Glutamatergic neuron (in vitro differentiated cells): ENCODE measurements at regions not wholly inside any gene's neighbourhood (a gene's known extent, or its start where the extent isn't known, plus 50 kb on each side); places are given as distances from the start of the nearest gene placed in this dataset.
A peak's percentile ranks its signal among the peaks of the same experiment; 100 is the strongest.

ENCODE experiments used
- DNase-seq: peaks from one replicate; pipeline ENCODE4 v3.0.0; 2022
- H3K27ac Mint-ChIP-seq: one replicate; pipeline ENCODE4 v1.8.0; 2020; ENCODE audit warnings: mild to moderate bottlenecking, mixed read lengths, inconsistent platforms; ENCODE audit not compliant: unreplicated experiment
- H3K27me3 Mint-ChIP-seq: one replicate; pipeline ENCODE4 v1.8.0; 2020; ENCODE audit warnings: mild to moderate bottlenecking, moderate library complexity, mixed read lengths, inconsistent platforms; ENCODE audit not compliant: unreplicated experiment
- H3K36me3 Mint-ChIP-seq: one replicate; pipeline ENCODE4 v1.8.0; 2020; ENCODE audit warnings: mild to moderate bottlenecking, mixed read lengths, inconsistent platforms; ENCODE audit not compliant: unreplicated experiment
- H3K4me1 Mint-ChIP-seq: one replicate; pipeline ENCODE4 v1.8.0; 2020; ENCODE audit warnings: mild to moderate bottlenecking, low read depth, mixed read lengths, inconsistent platforms; ENCODE audit not compliant: unreplicated experiment
- H3K4me3 Mint-ChIP-seq: one replicate; pipeline ENCODE4 v1.8.0; 2020; ENCODE audit warnings: mild to moderate bottlenecking, mixed read lengths, inconsistent platforms; ENCODE audit not compliant: unreplicated experiment
- H3K9me3 Mint-ChIP-seq: one replicate; pipeline ENCODE4 v1.8.0; 2020; ENCODE audit warnings: mild to moderate bottlenecking, moderate library complexity, mixed read lengths, inconsistent platforms; ENCODE audit not compliant: unreplicated experiment
- TF ChIP-seq, protein P1 (sequence below): fragments of 200-600 bp; sonication (generic); IDR thresholded peaks from one replicate; pipeline ENCODE4 v1.5.0; 2021; ENCODE audit not compliant: partially characterized antibody, unreplicated experiment

DNA sequence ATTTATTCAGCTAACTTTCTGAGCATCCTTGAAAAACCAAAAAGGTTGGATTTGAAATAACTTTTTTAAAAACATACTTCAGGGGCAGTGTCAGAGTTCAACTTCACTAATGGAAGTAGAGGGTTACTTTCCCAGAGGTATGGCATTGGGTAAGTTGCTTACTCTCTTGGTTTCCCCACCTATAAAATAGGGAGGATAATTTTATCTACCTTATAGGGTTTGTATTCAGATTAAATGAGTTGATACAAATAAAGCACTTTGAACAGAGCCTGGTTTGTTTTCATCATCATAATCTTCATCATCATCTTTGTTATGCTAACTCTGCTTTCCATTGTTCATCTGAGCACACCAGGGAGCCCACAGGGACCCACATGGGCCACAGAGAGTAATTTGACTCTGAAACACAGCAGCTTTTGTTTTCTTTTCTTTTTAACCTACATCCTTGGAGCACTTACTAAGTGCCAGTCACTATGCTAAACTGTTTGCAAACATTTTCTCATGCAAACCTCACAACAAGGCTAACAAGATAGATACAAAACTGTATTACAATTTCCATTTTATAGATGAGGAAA is 179.1 kb upstream of the SLC24A2 start:
- Mint-ChIP-seq H3K4me3 (no peak overlapping the region), H3K9me3 (no peaks in the 10 kb centered on the region), H3K27me3 (no peaks in the 10 kb centered on the region), H3K36me3 (peaks cover 5% of the 10 kb centered on the region), H3K4me1 (peaks cover 10% of the 10 kb centered on the region), H3K27ac (no peak overlapping the region)
- TF ChIP-seq, protein P1, sequence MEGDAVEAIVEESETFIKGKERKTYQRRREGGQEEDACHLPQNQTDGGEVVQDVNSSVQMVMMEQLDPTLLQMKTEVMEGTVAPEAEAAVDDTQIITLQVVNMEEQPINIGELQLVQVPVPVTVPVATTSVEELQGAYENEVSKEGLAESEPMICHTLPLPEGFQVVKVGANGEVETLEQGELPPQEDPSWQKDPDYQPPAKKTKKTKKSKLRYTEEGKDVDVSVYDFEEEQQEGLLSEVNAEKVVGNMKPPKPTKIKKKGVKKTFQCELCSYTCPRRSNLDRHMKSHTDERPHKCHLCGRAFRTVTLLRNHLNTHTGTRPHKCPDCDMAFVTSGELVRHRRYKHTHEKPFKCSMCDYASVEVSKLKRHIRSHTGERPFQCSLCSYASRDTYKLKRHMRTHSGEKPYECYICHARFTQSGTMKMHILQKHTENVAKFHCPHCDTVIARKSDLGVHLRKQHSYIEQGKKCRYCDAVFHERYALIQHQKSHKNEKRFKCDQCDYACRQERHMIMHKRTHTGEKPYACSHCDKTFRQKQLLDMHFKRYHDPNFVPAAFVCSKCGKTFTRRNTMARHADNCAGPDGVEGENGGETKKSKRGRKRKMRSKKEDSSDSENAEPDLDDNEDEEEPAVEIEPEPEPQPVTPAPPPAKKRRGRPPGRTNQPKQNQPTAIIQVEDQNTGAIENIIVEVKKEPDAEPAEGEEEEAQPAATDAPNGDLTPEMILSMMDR: no peak
- DNase-seq: no peak

DNA sequence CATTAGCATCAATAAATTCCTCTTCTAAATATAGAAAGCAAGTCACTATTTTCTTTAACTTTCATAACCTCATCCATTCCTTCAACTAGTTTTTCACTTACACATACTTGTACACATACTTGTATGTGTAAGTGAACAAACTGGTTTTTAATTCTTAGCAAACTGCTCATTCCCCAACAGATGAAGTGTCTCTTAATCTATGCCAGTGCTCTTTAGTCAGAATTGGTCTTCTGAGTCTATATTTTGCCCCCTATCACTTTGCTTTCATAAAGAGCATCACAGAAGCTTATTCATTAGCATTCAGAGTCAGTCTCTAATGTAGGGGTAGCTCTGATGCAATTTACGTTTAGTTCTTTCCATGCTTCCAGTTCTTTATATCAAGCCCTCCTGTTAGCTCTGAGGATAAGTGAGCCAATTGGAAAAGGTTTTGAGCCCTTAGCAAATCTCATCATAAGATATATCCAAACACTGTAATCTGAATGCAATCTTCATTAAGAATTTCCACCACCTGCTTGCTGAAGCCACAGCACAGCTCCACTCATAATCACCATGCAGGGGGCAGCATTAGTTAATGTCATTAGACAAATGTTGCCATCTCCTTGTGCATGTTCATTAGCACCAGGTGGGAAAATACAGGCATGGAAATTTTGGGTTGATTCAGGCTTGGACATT is 178.5 kb upstream of the SLC24A2 start:
- H3K9me3 Mint-ChIP-seq: no peaks in the 10 kb centered on the region
- H3K36me3 Mint-ChIP-seq: peaks cover 5% of the 10 kb centered on the region
- TF ChIP-seq, protein P1: no peak
- no peak overlapping the region for H3K27ac Mint-ChIP-seq
- peaks cover 10% of the 10 kb centered on the region for H3K4me1 Mint-ChIP-seq
- DNase-seq: no peak
- H3K4me3 Mint-ChIP-seq: no peak overlapping the region
- no peaks in the 10 kb centered on the region for H3K27me3 Mint-ChIP-seq

DNA sequence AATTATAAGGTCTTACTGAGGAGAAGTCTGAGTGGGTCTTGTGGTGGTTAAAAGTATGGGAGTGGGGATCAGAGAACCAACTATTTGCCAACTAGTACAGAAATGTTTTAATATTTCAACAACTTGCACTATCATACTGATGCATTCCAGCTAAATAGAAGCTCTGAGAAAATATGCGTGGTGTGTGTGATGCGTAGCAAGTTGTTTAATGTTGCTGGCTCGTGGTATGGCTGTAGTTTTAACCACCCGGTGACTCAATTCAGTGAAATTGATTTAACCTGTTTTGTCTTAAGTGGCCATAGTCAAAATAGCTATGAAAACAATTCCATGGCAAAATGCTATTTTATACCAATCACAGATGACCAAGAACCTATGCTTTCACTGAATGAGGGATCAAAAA is 176.5 kb upstream of the SLC24A2 start:
- no peak overlapping the region for H3K4me3 Mint-ChIP-seq

DNA sequence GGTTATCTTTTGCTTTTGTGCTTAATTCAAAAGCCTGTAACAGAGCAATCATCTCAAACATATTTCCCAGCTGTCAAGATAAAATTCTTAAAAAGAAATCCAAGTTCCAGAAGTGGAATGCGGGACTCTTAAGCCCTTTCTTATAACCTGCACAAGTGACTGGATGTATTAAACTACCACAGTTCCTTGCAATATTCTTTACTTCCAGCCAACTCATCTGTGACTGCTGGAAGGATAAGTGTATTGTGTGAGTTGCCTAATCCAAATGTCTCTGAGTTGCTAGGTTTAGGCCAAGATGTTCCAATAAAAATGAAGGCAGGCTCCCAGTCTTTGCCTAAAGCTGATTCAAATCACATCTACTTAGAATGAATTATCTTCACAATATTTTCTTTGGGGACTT is 159.2 kb upstream of the SLC24A2 start:
- TF ChIP-seq, protein P1: no peak
- DNase-seq: no peak
- H3K36me3 Mint-ChIP-seq: no peaks in the 10 kb centered on the region
- H3K4me1 Mint-ChIP-seq: peaks cover 2% of the 10 kb centered on the region
- H3K9me3 Mint-ChIP-seq: no peaks in the 10 kb centered on the region
- H3K4me3 Mint-ChIP-seq: no peak overlapping the region
- peaks cover 2% of the 10 kb centered on the region for H3K27me3 Mint-ChIP-seq
- no peak overlapping the region for H3K27ac Mint-ChIP-seq

More for the DNA sequence above, 176.5 kb upstream of the SLC24A2 start:
- Mint-ChIP-seq H3K4me1 (peaks cover 10% of the 10 kb centered on the region), H3K27ac (no peak overlapping the region), H3K9me3 (no peaks in the 10 kb centered on the region), H3K27me3 (peaks cover 4% of the 10 kb centered on the region), H3K36me3 (peaks cover 5% of the 10 kb centered on the region)
- TF ChIP-seq, protein P1: no peak
- no peak for DNase-seq

DNA sequence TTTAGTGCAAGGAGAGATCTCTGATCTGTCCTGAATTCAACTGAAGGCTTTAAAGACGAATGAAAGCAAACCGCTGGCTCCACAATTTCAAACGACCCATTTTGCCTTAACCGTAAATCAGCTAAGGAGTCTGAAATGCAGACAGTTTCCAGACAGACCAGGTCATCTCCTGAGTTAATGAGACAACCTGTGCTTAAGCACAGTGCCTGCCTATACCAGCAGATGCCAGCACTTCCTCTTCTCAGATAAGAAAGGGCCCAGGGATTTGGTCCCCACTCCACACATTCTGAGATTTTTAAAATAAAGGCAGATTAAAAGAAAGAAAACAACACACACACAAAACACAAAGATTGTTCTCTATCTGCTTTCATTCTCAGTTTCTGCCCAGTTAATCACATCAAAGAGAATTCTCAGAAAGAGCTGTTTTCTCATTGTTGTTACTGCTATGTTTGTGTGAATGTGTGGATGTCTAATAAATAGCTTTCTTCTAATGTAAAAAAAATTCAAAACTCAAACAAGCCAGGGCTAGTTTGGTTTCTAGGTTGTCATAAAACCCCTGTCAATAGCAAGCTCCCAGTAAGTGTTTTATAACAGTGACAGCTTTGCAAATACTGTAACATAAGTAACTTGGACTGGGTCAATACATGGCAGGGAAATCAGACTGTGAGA is 157.7 kb upstream of the SLC24A2 start:
- peaks cover 2% of the 10 kb centered on the region for H3K27me3 Mint-ChIP-seq
- no peak overlapping the region for H3K27ac Mint-ChIP-seq
- no peak for DNase-seq
- H3K4me1 Mint-ChIP-seq: peaks cover 2% of the 10 kb centered on the region
- no peak overlapping the region for H3K4me3 Mint-ChIP-seq
- no peaks in the 10 kb centered on the region for H3K9me3 Mint-ChIP-seq
- no peaks in the 10 kb centered on the region for H3K36me3 Mint-ChIP-seq
- TF ChIP-seq, protein P1: peak; percentile 13
